Activated naive CD8-positive, alpha-beta T cell treated with anti-CD3 and anti-CD28 coated beads, Interleukin-2, amount 50 U/mL, for 24 hours (primary cell): ENCODE measurements at regions not wholly inside any gene's neighbourhood (a gene's known extent, or its start where the extent isn't known, plus 50 kb on each side); places are given as distances from the start of the nearest gene placed in this dataset.

Source experiments
- ATAC-seq: fragments of 150-1000 bp; cut with Tn5 transposase; one replicate; pipeline ENCODE4 v1.10.0; 2021
- DNase-seq: peaks from one replicate; pipeline ENCODE4 v3.0.0; 2021
- H3K27ac Mint-ChIP-seq: one replicate; pipeline ENCODE4 v1.8.0; 2021; ENCODE audit warnings: mild to moderate bottlenecking, mixed read lengths
- H3K27me3 Mint-ChIP-seq: one replicate; pipeline ENCODE4 v1.8.0; 2021; ENCODE audit warnings: mixed read lengths
- H3K36me3 Mint-ChIP-seq: one replicate; pipeline ENCODE4 v1.8.0; 2021; ENCODE audit warnings: low read depth, mixed read lengths
- H3K4me1 Mint-ChIP-seq: one replicate; pipeline ENCODE4 v1.8.0; 2021; ENCODE audit warnings: mixed read lengths
- H3K4me3 Mint-ChIP-seq: one replicate; pipeline ENCODE4 v1.8.0; 2021; ENCODE audit warnings: mild to moderate bottlenecking, moderate library complexity, mixed read lengths
- H3K9me3 Mint-ChIP-seq: one replicate; pipeline ENCODE4 v1.8.0; 2021; ENCODE audit warnings: mixed read lengths

DNA sequence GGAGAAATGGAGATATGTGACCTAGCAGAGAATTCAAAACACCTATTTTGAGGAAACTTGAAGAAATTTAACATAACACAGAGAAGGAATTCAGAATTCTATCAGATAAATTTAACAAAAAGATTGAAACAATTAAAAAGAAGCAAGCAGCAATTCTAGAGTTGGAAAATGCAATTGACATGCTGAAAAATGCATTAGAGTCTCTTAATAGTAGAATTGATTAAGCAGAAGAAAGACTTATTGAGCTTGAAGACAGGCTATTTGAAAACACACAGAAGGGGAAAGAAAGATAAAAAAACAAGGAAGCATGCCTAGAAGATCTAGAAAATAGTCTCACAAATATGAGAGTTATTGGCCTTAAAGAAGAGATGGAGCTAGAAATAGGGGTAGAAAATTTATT, 87.8 kb upstream of the SLC1A1 start:
- H3K36me3 Mint-ChIP-seq: peaks cover 6% of the 10 kb centered on the region

DNA sequence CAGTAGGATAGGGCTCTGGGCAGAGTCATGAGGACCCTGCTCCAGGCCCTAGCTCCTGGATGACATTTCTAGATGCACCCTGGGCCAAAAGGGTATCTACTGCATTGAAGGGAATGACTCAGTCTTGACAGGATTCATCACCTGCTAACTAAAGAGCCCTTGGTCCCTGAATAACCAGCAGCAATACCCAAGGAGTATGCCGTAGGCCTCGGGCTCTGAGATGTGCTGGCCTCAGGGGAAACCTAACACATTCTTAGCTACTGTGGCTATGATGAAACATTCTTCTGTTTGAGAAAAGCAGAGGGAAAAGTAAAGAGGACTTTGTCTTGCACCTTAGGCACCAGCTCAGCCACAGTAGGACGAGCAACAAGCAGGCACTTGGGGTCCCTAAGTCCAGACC, 89.5 kb upstream of the SLC1A1 start:
- H3K4me1 Mint-ChIP-seq: no peaks in the 10 kb centered on the region
- H3K27me3 Mint-ChIP-seq: peaks cover 6% of the 10 kb centered on the region
- no peak overlapping the region for H3K27ac Mint-ChIP-seq
- H3K4me3 Mint-ChIP-seq: no peak overlapping the region
- DNase-seq: no peak
- ATAC-seq: peak; percentile 28
- peaks cover 6% of the 10 kb centered on the region for H3K36me3 Mint-ChIP-seq
- peaks cover 23% of the 10 kb centered on the region for H3K9me3 Mint-ChIP-seq

More for the DNA sequence above, 87.8 kb upstream of the SLC1A1 start:
- no peaks in the 10 kb centered on the region for H3K4me1 Mint-ChIP-seq
- H3K9me3 Mint-ChIP-seq: peaks cover 32% of the 10 kb centered on the region
- H3K4me3 Mint-ChIP-seq: no peak overlapping the region
- peaks cover 6% of the 10 kb centered on the region for H3K27me3 Mint-ChIP-seq
- no peak for ATAC-seq
- no peak for DNase-seq
- H3K27ac Mint-ChIP-seq: no peak overlapping the region

- Mint-ChIP-seq H3K9me3 (peaks cover 10% of the 10 kb centered on the region), H3K36me3 (peaks cover 5% of the 10 kb centered on the region), H3K4me1 (no peaks in the 10 kb centered on the region), H3K4me3 (no peak overlapping the region), H3K27me3 (peaks cover 6% of the 10 kb centered on the region), H3K27ac (no peak overlapping the region)
- ATAC-seq: no peak
- no peak for DNase-seq
These were observed 92.4 kb upstream of the SLC1A1 start for GRCh38 chr9:4397917-4398316.

GRCh38 chr9:4393806-4394523, 94.1 kb upstream of the GLIS3 start:
- H3K36me3 Mint-ChIP-seq: no peaks in the 10 kb centered on the region
- H3K27me3 Mint-ChIP-seq: peaks cover 4% of the 10 kb centered on the region
- no peaks in the 10 kb centered on the region for H3K4me1 Mint-ChIP-seq

DNA sequence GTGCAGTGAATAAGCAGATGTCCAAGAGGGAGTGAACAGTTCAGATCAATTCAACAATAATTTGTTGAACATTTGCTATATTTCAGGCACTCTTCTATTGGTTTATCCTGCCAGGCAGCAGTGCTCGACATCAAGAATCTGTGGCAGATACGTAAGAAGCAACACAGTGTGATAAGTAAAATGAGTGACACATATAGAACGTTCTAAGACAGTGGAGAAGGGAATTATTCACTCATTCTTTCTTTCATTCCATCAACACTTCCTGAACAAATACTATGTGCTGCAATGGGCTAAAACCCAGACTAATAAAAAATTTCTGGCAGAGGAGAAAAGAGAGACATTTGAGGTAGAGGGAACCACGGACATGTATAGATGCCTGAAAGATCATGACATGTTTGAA, 89.9 kb upstream of the GLIS3 start:
- Mint-ChIP-seq H3K4me3 (no peak overlapping the region), H3K27me3 (no peaks in the 10 kb centered on the region), H3K36me3 (no peaks in the 10 kb centered on the region), H3K4me1 (no peaks in the 10 kb centered on the region), H3K9me3 (no peaks in the 10 kb centered on the region), H3K27ac (no peak overlapping the region)
- ATAC-seq (no peak), DNase-seq (no peak)

More at GRCh38 chr9:4393806-4394523, 94.1 kb upstream of the GLIS3 start:
- H3K9me3 Mint-ChIP-seq: no peaks in the 10 kb centered on the region
- H3K27ac Mint-ChIP-seq: no peak overlapping the region
- H3K4me3 Mint-ChIP-seq: no peak overlapping the region
- no peak for ATAC-seq
- no peak for DNase-seq

GRCh38 chr9:4389003-4389402, 89.1 kb upstream of the GLIS3 start:
- Mint-ChIP-seq H3K9me3 (no peaks in the 10 kb centered on the region), H3K4me1 (no peaks in the 10 kb centered on the region), H3K4me3 (no peak overlapping the region)

DNA sequence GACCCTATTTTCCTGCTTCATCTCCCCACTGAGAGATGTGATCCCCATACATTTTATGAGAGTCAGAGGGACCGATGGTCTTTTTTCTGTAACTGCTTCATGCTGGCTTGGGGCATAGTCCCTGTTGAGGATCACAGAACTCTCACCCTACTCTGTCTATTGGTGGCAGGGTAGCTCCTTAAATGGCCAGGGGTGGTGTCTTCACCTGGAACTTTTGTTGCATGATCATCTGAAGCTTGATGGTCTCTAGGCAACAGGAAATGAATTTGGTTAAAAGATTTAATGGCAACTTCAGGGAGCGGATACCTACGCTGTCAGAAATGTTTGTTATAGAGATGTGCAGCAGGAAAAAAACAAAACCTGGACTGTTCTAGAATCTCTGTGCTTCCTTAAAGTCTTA, 87.0 kb upstream of the GLIS3 start:
- no peak for ATAC-seq
- Mint-ChIP-seq H3K4me3 (no peak overlapping the region), H3K9me3 (no peaks in the 10 kb centered on the region)

More at GRCh38 chr9:4389003-4389402, 89.1 kb upstream of the GLIS3 start:
- DNase-seq (no peak), ATAC-seq (no peak)
- no peaks in the 10 kb centered on the region for H3K27me3 Mint-ChIP-seq
- H3K36me3 Mint-ChIP-seq: no peaks in the 10 kb centered on the region
- H3K27ac Mint-ChIP-seq: no peak overlapping the region

GRCh38 chr9:4384750-4385149, 84.9 kb upstream of the GLIS3 start:
- H3K9me3 Mint-ChIP-seq: no peaks in the 10 kb centered on the region
- no peaks in the 10 kb centered on the region for H3K36me3 Mint-ChIP-seq
- H3K27me3 Mint-ChIP-seq: no peaks in the 10 kb centered on the region
- no peak overlapping the region for H3K27ac Mint-ChIP-seq
- DNase-seq (no peak), ATAC-seq (no peak)
- H3K4me1 Mint-ChIP-seq: no peaks in the 10 kb centered on the region
- no peak overlapping the region for H3K4me3 Mint-ChIP-seq

More for the DNA sequence above, 87.0 kb upstream of the GLIS3 start:
- DNase-seq: no peak
- Mint-ChIP-seq H3K27ac (no peak overlapping the region), H3K27me3 (no peaks in the 10 kb centered on the region), H3K4me1 (no peaks in the 10 kb centered on the region), H3K36me3 (no peaks in the 10 kb centered on the region)

GRCh38 chr9:4382722-4383317, 83.0 kb upstream of the GLIS3 start:
- no peaks in the 10 kb centered on the region for H3K4me1 Mint-ChIP-seq
- DNase-seq (no peak), ATAC-seq (no peak)
- H3K27ac Mint-ChIP-seq: no peak overlapping the region
- no peaks in the 10 kb centered on the region for H3K27me3 Mint-ChIP-seq
- no peaks in the 10 kb centered on the region for H3K9me3 Mint-ChIP-seq
- H3K36me3 Mint-ChIP-seq: no peaks in the 10 kb centered on the region
- H3K4me3 Mint-ChIP-seq: no peak overlapping the region

GRCh38 chr9:4381744-4382143, 81.9 kb upstream of the GLIS3 start:
- no peaks in the 10 kb centered on the region for H3K36me3 Mint-ChIP-seq
- DNase-seq (no peak), ATAC-seq (no peak)
- H3K9me3 Mint-ChIP-seq: no peaks in the 10 kb centered on the region
- no peak overlapping the region for H3K27ac Mint-ChIP-seq
- no peaks in the 10 kb centered on the region for H3K27me3 Mint-ChIP-seq
- H3K4me1 Mint-ChIP-seq: no peaks in the 10 kb centered on the region
- H3K4me3 Mint-ChIP-seq: no peak overlapping the region

DNA sequence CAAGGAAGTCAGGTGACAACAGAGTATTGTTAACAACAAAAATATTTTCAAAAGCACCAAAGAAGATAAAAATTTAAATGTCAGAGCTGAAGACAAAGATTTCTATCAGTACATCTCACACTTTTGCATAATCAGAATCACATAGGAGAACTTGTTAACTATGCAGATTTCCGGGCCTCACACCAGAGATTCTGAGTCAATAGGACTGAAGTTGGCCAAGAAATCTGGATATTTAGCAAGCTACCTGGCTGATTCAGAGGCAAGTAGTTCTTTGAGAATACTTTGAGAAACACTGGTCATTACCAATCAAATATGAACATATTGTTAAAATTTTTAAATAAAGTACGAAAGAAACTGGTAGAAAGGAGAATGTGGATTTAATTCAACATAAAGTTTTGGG, 80.5 kb upstream of the GLIS3 start:
- ATAC-seq (no peak), DNase-seq (no peak)
- Mint-ChIP-seq H3K27me3 (peaks cover 2% of the 10 kb centered on the region), H3K4me3 (no peak overlapping the region), H3K27ac (no peak overlapping the region), H3K36me3 (no peaks in the 10 kb centered on the region), H3K4me1 (no peaks in the 10 kb centered on the region), H3K9me3 (no peaks in the 10 kb centered on the region)

GRCh38 chr9:4375424-4376200, 75.7 kb upstream of the GLIS3 start:
- Mint-ChIP-seq H3K9me3 (no peaks in the 10 kb centered on the region), H3K4me1 (no peaks in the 10 kb centered on the region), H3K27ac (no peak overlapping the region), H3K4me3 (no peak overlapping the region), H3K27me3 (peaks cover 2% of the 10 kb centered on the region), H3K36me3 (no peaks in the 10 kb centered on the region)
- ATAC-seq (no peak), DNase-seq (no peak)

DNA sequence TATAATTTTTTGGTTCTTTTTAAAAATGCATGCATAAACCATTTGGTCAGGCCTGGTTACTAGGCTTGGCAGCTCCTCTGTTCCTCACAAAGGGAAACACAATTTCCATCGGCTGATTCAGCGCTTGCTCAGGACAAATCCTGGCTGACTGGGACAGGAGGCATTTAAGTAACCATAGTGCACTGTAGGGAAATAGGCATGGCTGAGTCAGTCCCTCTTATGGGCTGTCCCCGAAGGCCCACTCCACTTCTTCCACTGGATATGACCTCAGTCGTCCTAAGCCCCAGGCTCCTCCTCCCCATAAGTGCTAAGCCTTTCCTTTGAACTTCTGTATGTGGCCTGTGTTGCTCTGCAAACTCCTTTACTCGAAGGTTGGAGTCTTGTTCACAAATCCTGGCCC, 71.2 kb upstream of the GLIS3 start:
- no peak overlapping the region for H3K4me3 Mint-ChIP-seq
- DNase-seq: no peak
- H3K9me3 Mint-ChIP-seq: no peaks in the 10 kb centered on the region
- peaks cover 3% of the 10 kb centered on the region for H3K27me3 Mint-ChIP-seq
- no peak overlapping the region for H3K27ac Mint-ChIP-seq
- no peaks in the 10 kb centered on the region for H3K36me3 Mint-ChIP-seq
- no peak for ATAC-seq
- no peaks in the 10 kb centered on the region for H3K4me1 Mint-ChIP-seq

GRCh38 chr9:4370501-4370900, 70.6 kb upstream of the GLIS3 start:
- DNase-seq: no peak
- H3K4me3 Mint-ChIP-seq: no peak overlapping the region
- peaks cover 2% of the 10 kb centered on the region for H3K27me3 Mint-ChIP-seq
- H3K9me3 Mint-ChIP-seq: no peaks in the 10 kb centered on the region
- peaks cover 3% of the 10 kb centered on the region for H3K4me1 Mint-ChIP-seq
- no peak for ATAC-seq
- no peaks in the 10 kb centered on the region for H3K36me3 Mint-ChIP-seq
- no peak overlapping the region for H3K27ac Mint-ChIP-seq
